ENCODE measurements at regions not wholly inside any gene's neighbourhood (a gene's known extent, or its start where the extent isn't known, plus 50 kb on each side); places are given as distances from the start of the nearest gene placed in this dataset.

DNA sequence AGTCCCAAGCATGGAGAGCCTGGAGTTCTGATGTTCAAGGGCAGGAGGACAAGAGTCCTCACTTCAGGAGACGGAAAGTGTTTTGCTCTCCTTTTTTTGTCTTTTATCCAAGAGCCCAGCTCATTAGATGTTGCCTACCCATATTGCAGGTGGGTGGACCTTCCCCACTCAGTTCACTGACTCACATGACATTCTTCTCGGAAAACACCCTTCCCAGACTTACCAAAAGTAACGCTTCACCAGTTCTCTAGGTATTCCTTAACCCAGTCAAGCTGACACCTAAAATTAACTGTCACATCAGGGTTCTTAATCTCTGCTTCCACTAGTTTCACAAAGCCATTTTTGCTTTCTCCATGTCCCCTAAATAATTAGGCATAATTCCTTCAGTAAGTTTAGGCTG lies 2215.4 kb upstream of the PCDH20 start:
- no peak overlapping the region for H3K4me3 ChIP-seq
- no peak for TF ChIP-seq Cebpa-rat (IDR thresholded peaks at IDR 0.05)
- H3K36me3 ChIP-seq, result no peaks in the 10 kb centered on the region
- H3K27ac ChIP-seq, result no peak overlapping the region
- H3K9me3 ChIP-seq (replicated peaks in 1 of 11), result no peaks in the 10 kb centered on the region
- H3K4me1 ChIP-seq, result no peaks in the 10 kb centered on the region
- H4K20me1 ChIP-seq, result no peaks in the 10 kb centered on the region
- no peak overlapping the region for H3K4me2 ChIP-seq
- no peak overlapping the region for H3K9ac ChIP-seq
- H3K27me3 ChIP-seq, result no peaks in the 10 kb centered on the region

- no peaks in the 10 kb centered on the region for H3K36me3 ChIP-seq
- H3K4me3 ChIP-seq, result no peak overlapping the region
- no peaks in the 10 kb centered on the region for H3K27me3 ChIP-seq
- no peaks in the 10 kb centered on the region for H3K4me1 ChIP-seq
- no peak overlapping the region for H3K9ac ChIP-seq
- no peak for TF ChIP-seq Cebpa-rat (IDR thresholded peaks at IDR 0.05)
- H4K20me1 ChIP-seq, result no peaks in the 10 kb centered on the region
- H3K9me3 ChIP-seq (replicated peaks in 1 of 11), result no peaks in the 10 kb centered on the region
- H3K27ac ChIP-seq, result no peak overlapping the region
- no peak overlapping the region for H3K4me2 ChIP-seq
These were observed 2213.9 kb upstream of the PCDH20 start for GRCh38 chr13:63629591-63629990.

DNA sequence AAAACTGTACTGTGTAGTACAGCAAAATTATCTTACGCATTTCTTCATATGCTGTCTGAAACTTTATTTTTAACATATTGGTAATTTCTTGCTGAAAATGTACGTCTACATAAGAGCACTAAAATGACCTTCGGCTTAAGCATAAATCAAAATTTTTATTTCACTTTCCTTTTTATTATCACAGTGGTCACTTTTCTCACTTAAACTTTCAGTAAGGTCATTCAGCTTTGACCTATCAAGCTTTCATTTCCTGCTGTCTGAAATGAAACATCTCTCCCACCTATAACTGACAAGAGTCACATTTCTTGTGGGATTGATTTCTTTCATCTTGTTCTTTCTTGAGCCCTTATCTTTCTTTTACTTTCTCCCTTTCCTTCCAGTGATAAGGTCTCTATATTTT lies 2212.7 kb upstream of the PCDH20 start:
- no peaks in the 10 kb centered on the region for H3K27me3 ChIP-seq
- no peak overlapping the region for H3K27ac ChIP-seq
- H3K9ac ChIP-seq, result no peak overlapping the region
- TF ChIP-seq Cebpa-rat (IDR thresholded peaks at IDR 0.05), result no peak
- no peaks in the 10 kb centered on the region for H3K9me3 ChIP-seq (replicated peaks in 1 of 11)
- no peaks in the 10 kb centered on the region for H3K36me3 ChIP-seq
- H3K4me2 ChIP-seq, result no peak overlapping the region
- no peaks in the 10 kb centered on the region for H4K20me1 ChIP-seq
- no peak overlapping the region for H3K4me3 ChIP-seq
- no peaks in the 10 kb centered on the region for H3K4me1 ChIP-seq

GRCh38 chr13:63625869-63626268 lies 2210.2 kb upstream of the PCDH20 start:
- Histone ChIP-seq H4K20me1 (no peaks in the 10 kb centered on the region), H3K4me1 (no peaks in the 10 kb centered on the region), H3K9ac (no peak overlapping the region), H3K27me3 (no peaks in the 10 kb centered on the region), H3K36me3 (no peaks in the 10 kb centered on the region), H3K9me3 (replicated peaks in 1 of 11) (no peaks in the 10 kb centered on the region), H3K27ac (no peak overlapping the region), H3K4me3 (no peak overlapping the region), H3K4me2 (no peak overlapping the region)
- no peak for TF ChIP-seq Cebpa-rat (IDR thresholded peaks at IDR 0.05)

DNA sequence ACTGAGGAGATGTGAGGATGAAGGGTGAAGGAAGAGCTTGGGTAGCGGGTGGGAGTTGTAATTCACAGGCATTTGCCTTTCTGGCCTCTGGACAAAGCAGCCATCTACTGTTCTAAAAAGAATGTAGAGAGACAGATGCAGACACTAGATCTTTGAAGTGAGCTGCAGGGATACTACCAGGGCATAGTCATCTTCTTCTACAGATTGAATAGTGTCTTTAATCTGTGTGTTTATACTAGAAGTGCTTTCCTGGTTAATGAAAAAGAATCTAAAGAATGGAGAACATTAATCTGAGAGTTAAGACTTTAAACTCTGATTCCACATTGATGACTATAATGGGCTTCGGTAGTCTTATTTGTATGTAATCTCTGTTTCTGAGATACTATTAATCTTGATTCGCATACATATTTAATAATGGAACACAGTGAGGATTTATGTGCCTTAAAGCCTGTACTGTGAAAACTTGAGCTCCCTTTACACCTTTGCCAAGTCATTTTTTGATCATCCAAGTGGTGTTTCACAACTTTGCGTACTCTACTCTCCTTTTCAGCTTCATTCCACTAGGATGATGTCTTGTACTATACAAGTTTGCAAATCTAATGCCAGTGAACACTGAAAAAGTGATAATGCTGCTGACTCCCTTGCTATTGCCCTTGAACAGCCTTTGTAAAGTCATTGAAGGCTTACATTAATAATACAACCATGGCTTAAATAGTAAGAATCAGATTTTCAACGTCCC lies 2199.4 kb upstream of the PCDH20 start:
- no peak overlapping the region for H3K27ac ChIP-seq
- no peaks in the 10 kb centered on the region for H3K4me1 ChIP-seq
- H3K9me3 ChIP-seq (replicated peaks in 1 of 11), result no peaks in the 10 kb centered on the region
- H3K4me3 ChIP-seq, result no peak overlapping the region
- no peak overlapping the region for H3K4me2 ChIP-seq
- H3K36me3 ChIP-seq, result no peaks in the 10 kb centered on the region
- no peak for TF ChIP-seq Cebpa-rat (IDR thresholded peaks at IDR 0.05)
- no peaks in the 10 kb centered on the region for H3K27me3 ChIP-seq
- no peak overlapping the region for H3K9ac ChIP-seq
- H4K20me1 ChIP-seq, result no peaks in the 10 kb centered on the region

GRCh38 chr13:63607153-63607552 lies 2191.5 kb upstream of the PCDH20 start:
- H3K4me3 ChIP-seq, result no peak overlapping the region
- H3K27me3 ChIP-seq, result no peaks in the 10 kb centered on the region
- H3K4me2 ChIP-seq, result no peak overlapping the region
- H3K9me3 ChIP-seq (replicated peaks in 1 of 11), result peaks cover 19 to 31% (median 26%) of the 10 kb centered on the region in 11 experiments
- TF ChIP-seq Cebpa-rat (IDR thresholded peaks at IDR 0.05), result no peak
- H3K9ac ChIP-seq, result no peak overlapping the region
- H4K20me1 ChIP-seq, result no peaks in the 10 kb centered on the region
- no peak overlapping the region for H3K27ac ChIP-seq
- H3K4me1 ChIP-seq, result no peaks in the 10 kb centered on the region
- no peaks in the 10 kb centered on the region for H3K36me3 ChIP-seq

DNA sequence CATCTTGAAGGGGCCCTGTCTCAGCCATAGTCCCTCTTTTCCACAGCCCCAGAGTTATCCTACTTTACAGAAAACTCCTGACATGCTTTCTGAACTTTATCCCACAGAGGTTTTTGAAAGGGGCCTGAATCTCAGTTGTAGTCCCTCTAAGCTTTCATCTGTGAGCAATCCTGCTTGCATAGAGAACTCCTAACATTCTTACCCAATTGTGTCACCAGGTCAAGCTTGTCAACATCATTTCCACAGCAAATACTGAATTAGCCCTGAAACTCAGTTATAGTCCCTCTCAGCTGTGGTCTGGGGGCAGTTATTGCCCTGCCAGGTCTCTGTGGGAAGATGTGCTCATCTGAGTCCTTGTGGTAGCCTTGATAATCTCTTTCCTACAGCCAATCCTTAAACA lies 2190.3 kb upstream of the PCDH20 start:
- Histone ChIP-seq H3K4me3 (no peak overlapping the region), H3K9ac (no peak overlapping the region), H3K4me2 (no peak overlapping the region), H3K27me3 (no peaks in the 10 kb centered on the region), H3K36me3 (no peaks in the 10 kb centered on the region), H4K20me1 (no peaks in the 10 kb centered on the region), H3K9me3 (replicated peaks in 1 of 11) (peaks cover 19 to 31% (median 26%) of the 10 kb centered on the region in 11 experiments), H3K4me1 (no peaks in the 10 kb centered on the region), H3K27ac (no peak overlapping the region)
- no peak for TF ChIP-seq Cebpa-rat (IDR thresholded peaks at IDR 0.05)

DNA sequence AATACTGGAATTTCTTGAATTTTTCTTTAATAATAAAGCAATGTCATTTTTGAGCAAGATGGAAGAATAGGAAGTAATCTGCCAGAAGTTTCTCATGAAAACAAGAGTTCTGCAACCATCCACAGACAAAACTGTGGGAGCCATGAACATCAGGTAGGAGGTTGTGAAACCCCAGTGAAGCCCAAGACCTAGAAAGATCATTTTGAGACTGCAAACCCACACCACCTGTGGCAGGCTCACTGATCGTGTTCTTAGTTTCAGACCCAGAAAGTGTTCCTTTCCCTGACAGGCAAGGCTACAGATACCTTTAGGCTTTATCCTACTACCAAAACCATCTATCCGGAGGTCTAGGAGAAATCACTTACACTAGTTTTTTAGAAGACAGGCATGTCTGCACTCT lies 2189.8 kb upstream of the PCDH20 start:
- Histone ChIP-seq H3K9ac (no peak overlapping the region), H3K9me3 (replicated peaks in 1 of 11) (peaks cover 19 to 31% (median 26%) of the 10 kb centered on the region in 11 experiments), H3K4me3 (no peak overlapping the region), H3K4me2 (no peak overlapping the region), H4K20me1 (no peaks in the 10 kb centered on the region), H3K4me1 (no peaks in the 10 kb centered on the region), H3K27ac (no peak overlapping the region), H3K27me3 (no peaks in the 10 kb centered on the region), H3K36me3 (no peaks in the 10 kb centered on the region)
- TF ChIP-seq Cebpa-rat (IDR thresholded peaks at IDR 0.05), result no peak

DNA sequence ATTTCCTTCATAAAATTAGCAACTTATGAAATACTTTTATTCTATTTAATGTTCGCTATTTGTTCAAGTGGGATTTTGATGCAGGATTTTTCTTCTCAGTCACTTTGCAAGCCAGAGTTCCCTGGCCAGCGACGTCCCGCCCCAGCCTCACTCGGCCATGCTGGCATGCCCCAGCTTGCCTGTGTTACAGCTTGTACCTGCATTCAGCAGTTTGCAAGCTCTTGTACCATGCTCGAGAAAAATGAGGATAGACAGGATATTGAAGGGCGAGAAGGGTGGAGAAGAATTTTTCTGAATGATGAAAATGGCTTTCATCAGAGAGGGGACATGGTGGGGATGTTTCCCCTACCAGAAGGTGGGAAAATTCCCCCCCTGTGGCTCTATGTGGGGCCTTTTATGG lies 2180.2 kb upstream of the PCDH20 start:
- Histone ChIP-seq H3K36me3 (no peaks in the 10 kb centered on the region), H3K9ac (no peak overlapping the region), H3K27ac (no peak overlapping the region), H4K20me1 (no peaks in the 10 kb centered on the region), H3K4me2 (no peak overlapping the region), H3K4me1 (no peaks in the 10 kb centered on the region), H3K9me3 (replicated peaks in 1 of 11) (peaks cover 0 to 5% (median 0%) of the 10 kb centered on the region in 11 experiments; a peak in 2 of 22 replicates), H3K27me3 (no peaks in the 10 kb centered on the region), H3K4me3 (no peak overlapping the region)
- no peak for TF ChIP-seq Cebpa-rat (IDR thresholded peaks at IDR 0.05)

DNA sequence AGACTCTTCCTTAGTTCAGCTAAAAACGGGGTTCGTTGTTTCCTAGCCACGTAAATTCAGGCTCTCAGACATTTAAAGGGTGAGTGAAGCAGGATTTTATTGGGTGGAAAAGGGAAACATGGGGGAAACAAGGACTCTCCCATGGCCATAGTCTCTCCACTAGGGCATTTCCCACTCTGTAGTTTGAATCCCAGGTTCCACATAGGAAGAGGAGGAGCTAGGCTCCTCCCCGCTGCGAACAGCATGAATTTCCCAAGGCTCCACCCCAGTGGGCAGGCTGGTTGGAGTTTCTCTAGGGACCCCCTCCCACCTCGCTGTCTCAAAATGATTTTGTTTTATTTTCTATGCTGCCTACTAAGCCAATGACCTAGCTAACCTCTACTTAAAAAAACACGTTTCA lies 2170.8 kb upstream of the PCDH20 start:
- no peak for TF ChIP-seq Cebpa-rat (IDR thresholded peaks at IDR 0.05)
- Histone ChIP-seq H4K20me1 (no peaks in the 10 kb centered on the region), H3K9ac (no peak overlapping the region), H3K9me3 (replicated peaks in 1 of 11) (peaks cover 0 to 5% (median 4%) of the 10 kb centered on the region in 11 experiments; a peak in 15 of 22 replicates), H3K4me1 (no peaks in the 10 kb centered on the region), H3K36me3 (no peaks in the 10 kb centered on the region), H3K4me3 (no peak overlapping the region), H3K27me3 (no peaks in the 10 kb centered on the region), H3K4me2 (no peak overlapping the region), H3K27ac (no peak overlapping the region)
